GM21825 (cell line): ENCODE measurements at regions not wholly inside any gene's neighbourhood (a gene's known extent, or its start where the extent isn't known, plus 50 kb on each side); places are given as distances from the start of the nearest gene placed in this dataset.

Source experiments
- ATAC-seq: cut with Tn5 transposase; IDR thresholded peaks from one replicate; pipeline ENCODE4 v1.9.1; 2021; ENCODE audit warnings: mild to moderate bottlenecking, moderate library complexity; ENCODE audit not compliant: unreplicated experiment

DNA sequence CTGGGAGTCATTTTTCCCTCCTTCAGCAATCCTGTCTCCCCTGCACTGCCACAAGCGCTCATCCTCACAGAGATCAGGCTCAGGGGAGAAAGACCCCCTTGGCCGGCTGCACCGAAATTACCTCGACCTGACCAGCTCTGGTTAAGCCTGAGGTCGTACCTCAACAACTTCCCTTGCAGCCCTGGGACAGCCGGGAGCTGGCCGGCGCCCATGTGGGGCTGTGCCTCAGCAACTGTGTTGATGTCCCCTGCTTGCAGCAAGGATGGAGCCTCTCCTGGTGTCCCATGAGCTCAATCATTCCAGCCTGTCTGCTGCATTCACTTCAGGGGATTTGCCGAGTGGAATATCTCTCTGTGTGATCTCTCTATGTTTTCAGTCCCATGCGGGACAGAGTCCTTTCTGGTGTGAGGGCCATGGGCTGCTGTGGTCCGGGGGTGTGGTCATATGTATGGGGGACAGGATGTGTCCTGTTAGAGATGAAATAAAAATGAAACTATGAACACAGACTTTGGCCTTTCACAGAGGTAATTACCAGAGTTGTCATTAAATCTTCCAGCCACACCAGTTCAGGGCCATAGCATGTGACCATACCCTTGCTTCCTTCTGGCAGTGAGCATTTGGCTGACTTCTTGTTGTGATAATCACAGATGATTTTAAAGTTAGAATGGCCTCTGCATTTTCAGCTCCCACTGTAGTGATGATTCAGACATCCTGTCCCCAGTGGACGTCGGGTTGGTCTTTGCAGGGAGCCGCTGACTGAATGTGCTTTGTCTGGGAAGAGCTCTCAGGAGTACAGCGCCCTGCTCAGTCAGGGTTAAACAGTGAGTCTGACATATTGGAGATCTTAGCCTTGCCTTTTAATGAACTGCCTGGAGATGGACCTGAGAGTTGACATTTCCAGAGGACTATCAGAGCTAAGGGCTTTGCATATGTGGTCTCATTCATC is 405.9 kb downstream of the AACS start:
- ATAC-seq: no peak

DNA sequence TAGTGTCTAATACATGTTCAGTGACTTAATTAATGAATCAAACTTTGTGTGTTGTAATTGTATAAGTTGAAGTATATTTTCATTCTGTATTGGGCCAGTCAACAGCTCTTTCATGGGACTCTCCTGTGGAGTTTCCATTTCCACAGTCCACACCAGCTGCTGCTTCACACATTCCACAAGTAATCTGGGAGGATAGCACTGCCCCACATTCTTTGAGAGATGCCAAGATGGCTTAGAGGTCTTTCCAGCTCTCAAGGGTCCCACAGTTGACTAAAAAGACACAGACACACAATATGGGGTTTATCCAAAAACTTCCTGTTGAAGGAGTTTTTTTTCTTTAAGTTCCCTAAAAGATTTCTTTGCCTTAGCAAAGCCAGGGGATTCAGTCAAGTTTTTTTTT is 408.3 kb downstream of the AACS start:
- no peak for ATAC-seq

DNA sequence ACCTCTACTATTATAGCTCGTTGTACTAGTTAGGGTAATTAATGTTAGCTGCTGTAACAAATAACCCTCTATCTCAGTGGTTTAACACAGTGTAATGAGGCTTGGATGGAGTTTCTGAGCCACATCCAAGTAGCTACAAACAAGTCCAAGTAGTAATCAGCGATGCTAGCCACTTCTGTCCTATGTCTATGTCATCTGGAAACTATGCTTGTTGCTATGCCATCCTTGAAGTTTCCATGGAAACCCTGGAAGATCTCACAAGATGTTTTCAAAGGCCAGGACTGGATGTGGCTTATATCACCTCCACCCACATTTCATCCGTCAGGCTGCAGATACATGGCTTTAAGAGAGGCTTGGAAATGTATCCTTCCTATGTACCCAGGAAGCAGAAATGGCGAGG is 422.1 kb downstream of the AACS start:
- ATAC-seq: no peak

DNA sequence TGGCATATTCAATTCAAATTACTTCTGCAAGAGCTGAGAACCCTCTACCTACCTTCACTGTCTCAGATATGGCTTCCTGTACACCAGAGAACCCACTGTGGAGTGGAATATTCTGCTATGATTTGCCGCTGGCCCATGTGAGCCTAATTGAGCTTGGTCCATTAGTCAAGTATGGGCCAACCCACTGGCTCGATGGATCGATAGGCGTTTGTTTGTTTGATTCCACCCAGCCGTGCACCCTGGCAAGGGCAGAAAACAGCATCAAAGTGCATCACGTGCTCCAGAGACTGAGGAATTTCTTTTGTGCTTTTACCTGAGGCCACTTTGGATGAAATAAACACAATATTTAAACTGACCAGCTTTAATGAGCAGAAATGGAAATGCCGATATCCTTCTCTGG is 426.3 kb downstream of the AACS start:
- ATAC-seq: no peak

DNA sequence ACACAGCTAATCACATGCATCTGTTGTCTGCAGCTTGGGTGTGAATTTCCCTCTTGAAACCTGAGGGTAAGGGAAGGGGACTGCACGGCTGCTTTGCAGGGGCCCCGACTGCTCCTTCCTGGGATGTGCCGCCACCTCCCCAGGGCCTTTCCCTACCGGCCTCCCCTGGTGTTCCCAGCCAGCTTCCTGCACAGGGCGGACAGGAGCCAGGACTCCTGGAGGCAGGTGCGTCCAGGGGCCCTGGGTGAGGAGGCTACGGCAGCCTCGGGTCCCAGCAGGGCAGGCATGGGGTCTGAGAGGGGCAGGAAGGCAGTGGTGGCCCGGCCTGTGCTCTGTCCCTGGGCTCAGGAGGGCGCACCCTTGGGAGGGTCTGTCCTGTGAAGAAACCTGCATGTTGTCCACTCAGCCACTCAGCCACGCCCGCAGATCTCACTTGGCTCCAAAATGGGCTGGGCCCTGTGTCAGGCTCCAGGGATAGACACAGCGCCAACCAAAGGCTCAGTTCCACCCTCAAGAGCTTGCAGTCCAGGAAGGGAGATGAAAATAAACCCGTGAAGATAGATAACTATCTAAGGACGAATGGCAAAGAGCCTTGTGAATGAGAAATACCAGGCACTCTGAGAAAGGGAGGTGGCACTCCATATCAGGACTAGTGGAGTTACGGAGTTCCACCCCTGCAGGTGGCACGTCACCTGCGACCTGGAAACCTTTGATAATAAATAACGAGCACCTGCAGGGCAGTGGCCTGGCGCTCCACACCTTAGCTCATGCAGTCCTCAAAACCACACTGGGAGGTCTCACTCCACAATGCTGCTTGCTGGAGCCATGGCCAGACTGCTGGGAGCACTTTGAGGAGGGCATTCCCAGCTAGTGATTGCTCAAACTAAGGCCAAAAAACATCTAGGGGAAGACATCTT is 427.4 kb downstream of the AACS start:
- ATAC-seq: no peak

DNA sequence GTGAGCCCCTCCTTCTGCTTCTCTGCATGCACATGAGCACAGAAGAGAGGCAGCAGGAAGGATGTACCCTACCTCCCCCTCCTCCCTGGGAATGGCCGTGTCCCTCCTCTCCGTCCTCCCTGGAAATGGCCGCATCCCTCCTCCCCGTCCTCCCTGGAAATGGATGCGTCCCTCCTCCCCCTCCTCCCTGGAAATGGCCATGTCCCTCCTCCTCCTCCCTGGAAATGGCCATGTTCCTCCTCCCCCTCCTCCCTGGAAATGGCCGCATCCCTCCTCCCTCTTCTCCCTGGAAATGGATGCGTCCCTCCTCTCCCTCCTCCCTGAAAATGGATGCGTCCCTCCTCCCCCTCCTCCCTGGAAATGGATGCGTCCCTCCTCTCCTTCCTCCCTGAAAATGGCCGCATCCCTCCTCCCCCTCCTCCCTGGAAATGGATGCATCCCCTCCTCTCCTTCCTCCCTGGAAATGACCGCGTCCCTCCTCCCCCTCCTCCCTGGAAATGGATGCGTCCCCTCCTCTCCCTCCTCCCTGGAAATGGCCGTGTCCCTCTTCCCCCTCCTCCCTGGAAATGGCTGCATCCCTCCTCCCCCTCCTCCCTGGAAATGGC is 428.6 kb downstream of the AACS start:
- no peak for ATAC-seq

DNA sequence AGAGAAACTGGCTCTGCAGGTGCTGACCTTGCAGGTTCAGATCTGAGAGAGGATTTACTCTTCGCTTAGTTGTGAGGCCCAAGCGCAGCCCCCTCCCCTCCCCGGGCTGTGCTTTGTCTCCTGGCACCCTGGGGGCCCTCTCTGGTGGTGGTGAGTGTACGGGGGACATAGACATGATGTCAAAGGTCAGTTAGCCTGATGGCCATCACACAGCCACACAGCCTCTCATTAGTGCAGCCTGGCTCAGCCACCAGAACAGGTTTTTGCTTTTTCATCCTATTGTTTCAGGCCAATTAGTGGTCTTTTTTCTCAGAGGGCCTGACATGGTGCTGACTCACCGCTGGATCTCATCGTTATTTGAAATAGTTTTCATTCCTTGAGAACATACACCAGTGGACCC is 437.9 kb downstream of the AACS start:
- no peak for ATAC-seq

DNA sequence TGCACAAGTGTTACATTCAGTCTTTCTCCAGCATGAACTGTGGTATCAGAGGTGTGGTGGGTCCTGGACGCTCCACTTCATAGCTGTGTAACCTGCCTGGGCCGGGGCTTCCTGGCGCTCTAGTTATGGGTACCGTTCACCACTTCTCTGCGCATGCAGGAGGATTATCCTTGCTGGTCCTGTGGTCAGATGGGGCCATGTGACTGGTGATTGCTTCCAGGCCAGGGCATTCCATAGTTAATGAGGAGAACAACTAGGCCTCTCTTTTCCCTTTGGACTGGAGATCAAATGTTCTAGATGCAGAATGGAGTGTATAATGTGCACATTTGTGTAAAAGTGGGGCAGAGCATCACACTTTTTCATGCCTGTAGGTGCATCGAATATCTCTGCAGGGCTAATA is 444.0 kb downstream of the AACS start:
- no peak for ATAC-seq

DNA sequence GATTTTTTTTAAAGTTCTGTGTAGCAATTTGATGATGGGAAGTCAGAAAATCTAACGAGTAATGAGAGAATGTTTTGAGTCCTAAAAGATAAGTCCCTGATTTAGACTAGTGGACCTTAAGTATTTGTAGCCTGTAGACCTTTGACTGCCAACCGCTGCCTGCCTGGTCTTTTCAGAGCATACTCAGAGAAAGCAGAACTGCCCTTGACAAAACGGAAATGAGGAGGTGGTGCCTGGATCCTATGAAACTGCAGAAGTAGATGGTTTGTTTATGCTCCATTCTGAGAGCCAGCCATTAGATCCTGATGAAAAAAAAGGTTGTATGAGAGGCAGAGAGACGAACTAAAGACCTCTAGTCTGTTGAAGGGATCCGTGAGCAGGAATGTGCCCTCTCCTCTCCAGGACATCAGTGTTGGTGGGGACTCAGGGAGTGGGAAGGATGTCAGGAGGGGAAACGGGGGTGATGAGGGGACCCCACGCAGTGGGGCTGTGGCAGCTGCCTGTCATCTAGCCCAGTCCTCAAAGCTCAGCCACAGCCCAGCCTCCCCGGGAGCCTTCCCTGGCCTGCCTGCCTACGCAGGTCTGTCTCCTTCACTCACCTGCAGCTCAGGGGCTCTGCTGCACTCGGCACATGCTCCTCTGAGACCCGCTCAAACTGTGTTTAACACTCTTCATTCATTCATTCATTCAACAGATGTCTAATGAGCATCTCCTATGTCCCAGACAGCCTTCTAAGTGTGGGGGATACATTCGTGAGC is 447.5 kb downstream of the AACS start:
- no peak for ATAC-seq

DNA sequence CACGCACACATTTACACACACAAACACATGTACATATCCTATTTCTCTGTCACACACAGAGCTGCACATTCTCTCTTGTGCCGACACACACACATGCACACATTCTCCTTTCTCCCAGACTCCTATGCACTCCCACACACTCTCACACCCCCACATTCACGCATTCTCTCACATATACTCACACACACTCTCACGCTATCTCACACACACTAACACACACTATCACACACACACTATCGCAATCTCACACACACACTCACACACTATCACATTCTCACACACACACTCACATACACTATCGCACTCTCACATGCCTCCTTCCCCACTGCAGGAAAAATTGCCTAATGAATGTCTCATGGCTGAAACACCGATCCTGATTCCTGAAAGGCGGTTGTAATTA is 450.7 kb downstream of the AACS start:
- no peak for ATAC-seq

DNA sequence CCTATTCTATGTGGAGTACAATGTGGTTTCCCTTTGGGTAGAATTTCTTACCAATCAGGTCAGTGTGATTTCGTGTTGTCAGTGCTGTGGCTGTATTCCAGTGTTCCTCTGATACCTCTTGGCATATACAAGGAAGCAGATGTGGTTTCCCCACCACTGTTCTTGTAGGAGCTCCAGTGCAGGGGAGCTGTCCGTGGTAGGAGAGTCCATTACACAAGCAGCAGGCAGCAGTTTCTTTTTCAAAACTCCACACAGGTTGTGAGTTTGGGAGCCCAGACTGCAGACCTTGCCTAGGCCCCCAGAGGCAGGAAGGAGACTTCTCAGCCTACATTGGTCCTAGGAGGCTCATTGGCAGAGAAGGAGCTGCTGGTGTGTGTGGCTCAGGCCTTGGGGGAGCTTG is 452.8 kb downstream of the AACS start:
- ATAC-seq: no peak

DNA sequence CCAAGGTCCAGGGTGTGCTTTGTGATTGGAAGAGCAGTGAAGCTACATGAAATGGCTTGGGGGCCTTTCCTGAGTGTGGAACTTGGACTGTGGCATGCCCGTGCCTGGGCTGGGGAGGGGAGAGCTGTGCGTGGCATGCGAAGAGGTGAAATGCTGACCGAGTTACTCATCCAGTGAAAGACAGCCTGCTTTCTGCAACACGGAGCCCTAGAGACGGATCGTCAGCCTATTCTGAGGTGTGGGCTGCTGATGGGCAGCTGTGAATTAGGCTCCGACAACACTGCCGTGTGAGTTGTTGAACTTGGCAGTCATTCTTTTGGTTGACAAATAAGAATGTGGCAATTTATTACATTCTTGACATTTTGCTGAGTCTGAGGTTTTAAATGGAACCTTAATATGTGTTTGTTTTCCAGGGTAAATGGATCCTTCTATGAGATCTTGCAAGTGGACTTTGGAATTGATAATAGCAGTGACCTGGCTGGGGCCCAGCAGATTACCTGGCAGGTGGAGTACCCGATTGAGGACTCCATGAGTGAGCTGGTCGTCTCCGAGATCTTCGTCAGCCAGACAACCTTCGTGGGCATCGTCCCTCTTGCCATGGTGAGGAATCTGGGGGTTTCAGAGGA is 453.9 kb downstream of the AACS start:
- ATAC-seq: no peak

DNA sequence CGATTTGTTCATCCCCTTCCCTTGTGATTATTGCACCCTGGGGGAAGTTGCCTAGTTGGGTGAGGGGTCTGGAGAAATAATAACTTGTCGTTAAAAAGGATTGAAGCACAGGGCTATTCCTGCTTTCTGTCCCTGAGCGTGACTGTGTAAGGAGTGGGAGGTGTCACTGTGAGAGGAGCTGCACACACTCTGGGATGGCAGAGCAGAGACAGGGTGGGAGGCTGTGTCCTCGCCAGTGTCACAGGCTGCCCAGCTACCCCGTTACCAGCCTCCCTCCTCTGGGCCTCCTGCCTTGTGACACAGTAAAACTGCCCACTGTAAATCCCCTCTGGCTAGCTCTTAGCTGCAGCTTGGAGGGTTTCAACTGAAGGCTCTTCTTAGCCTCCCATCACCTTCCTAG is 460.6 kb downstream of the AACS start:
- ATAC-seq: no peak

DNA sequence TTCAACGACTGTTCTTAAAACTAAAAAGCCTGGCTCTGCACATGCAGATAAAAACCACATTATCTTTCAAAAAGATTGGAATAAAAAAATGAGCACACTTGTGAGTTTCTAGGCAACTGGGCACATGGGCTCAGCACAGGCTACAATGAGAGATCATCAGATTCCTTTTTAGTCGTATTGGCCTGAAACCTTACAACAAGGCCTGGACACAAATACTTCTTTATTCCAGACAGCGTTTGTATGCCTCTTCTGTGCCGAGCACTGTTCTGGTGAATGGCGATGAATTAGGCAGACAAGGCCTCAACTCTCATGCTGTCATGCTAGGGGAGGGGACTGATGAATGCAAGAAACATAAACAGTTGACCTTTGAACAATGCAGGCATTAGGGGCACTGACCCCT is 463.0 kb downstream of the AACS start:
- ATAC-seq: no peak

DNA sequence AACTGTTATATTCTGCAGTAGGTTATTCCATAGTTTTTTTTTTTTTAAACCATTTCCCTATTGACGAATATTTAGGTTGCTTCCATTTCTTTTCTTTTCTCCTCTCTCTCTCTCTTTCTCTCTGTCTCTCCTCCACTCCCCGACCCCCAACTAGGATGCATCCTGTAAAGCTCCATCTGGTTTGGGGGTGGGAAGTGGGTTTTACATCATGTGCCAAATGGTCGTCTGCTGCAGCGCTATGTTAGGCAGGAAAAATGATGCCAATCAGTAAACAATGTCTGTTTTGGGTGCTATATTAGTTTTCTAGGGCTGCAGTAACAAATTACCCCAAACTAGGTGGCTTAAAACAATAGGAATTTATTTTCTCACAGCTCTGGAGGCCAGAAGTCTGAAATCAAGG is 465.0 kb downstream of the AACS start:
- ATAC-seq: no peak

DNA sequence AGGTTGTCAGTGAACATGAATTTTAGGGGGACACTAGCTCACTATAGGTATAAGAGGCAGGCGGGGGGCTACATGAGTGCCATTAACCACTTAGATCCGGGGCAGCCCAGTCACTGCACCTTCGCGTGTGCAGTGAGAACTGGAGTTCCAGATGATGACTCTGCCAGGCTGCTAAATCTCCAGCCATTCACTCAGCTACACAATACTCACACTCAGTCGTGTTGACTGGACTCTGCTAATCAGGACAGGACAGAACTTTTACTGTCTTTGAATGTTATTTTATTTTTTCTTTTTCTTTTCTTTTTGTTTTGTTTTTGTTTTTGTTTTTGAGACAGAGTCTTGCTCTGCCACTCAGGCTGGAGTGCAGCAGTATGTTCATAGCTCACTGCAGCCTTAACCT is 465.6 kb downstream of the AACS start:
- no peak for ATAC-seq

DNA sequence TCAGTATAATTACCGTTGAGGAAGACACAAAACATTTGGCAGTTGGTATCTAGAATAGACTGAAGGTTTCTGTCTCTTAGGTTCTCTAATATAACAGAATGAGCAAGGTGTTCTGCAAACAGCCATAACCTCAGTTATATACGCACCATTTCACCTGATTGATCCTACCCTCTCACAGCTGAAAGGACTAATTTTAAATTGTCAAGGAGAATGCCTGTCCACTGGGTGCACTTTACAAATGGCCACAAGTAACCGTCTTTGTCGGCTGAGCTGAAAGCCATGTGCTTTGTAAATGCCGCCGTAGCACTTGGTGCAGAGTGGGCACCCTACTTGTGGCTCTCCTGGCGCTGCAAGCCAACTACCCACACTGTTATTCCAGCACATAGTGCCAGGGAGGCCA is 466.3 kb downstream of the AACS start:
- ATAC-seq: no peak

DNA sequence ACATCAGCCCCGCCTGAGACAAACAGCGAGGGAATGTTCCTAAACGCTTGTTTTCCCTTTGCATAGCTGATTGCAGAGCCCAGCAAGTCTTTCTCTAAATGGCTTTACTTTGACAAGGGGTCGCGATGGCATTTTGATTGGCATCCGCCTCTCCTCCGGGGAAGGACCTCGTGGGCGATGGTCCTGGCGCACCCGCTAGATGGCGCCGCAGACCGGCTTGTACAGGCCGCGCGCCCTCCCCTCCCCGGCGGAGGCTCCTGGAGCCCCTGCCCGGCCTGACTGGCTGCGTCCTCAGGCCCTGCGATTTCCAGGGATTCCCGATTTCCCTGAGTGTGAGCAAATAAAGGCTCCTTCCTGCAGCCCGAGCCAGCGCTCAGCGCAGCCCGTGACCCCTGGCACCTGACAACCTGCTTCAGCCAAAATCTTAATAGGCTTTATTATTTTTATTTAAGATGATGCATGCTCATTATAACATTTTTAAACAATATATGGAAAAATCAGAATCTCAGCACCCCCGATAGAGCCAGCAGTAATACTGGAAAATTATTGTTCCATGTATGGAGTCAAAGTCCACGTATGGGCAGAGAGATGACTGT is 468.3 kb downstream of the AACS start:
- no peak for ATAC-seq

DNA sequence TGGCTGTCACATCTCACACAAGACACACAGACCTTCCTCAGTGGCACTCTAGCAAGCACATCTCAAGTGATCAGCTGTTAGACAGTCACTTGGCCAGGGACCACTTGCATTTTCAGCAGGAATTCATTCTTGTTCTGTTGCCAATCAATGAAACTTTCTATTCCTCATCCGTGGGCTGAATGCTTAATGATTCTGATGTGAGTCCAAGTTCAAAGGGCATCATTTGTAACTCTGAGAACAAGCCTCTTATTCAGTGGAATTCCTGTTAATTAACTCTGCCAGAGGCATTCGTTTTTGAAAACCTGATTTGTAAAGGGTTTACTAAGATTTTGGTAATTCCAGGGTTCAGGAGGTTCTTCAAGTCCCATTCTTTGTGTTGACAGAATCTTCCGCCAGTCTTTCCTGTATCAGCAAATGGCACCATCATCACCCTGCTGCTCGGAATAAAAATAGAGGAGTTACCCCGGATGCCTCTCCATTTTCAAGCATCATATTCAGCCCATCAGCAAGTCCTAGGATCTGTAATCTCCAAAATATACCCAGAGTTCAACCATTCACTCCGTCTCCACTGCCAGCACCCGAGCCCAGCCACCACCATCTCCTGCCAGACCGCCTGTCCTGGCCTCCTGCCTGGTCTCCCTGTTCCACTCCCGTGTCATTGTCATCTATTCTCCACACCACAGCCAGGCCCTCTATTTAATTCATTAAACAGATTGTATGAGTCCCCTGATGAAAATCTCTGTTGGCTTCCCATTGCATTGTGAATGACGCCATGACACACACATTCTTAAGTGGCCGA is 473.4 kb downstream of the AACS start:
- ATAC-seq: no peak
